BLaER1 (cell line): ENCODE measurements at regions not wholly inside any gene's neighbourhood (a gene's known extent, or its start where the extent isn't known, plus 50 kb on each side); places are given as distances from the start of the nearest gene placed in this dataset.

Experiments
- H3K27ac ChIP-seq: shearing (Covaris generic); formaldehyde crosslinking; 2 replicates; pipeline ENCODE4 v1.8.1; 2022
- H3K27me3 ChIP-seq: shearing (Covaris generic); formaldehyde crosslinking; 2 replicates; pipeline ENCODE4 v1.8.1; 2022
- H3K36me3 ChIP-seq: shearing (Covaris generic); formaldehyde crosslinking; 2 replicates; pipeline ENCODE4 v1.8.1; 2022
- H3K4me1 ChIP-seq: shearing (Covaris generic); formaldehyde crosslinking; 2 replicates; pipeline ENCODE4 v1.8.1; 2022
- H3K4me2 ChIP-seq: shearing (Covaris generic); formaldehyde crosslinking; 2 replicates; pipeline ENCODE4 v1.8.1; 2022
- H3K4me3 ChIP-seq: shearing (Covaris generic); formaldehyde crosslinking; 2 replicates; pipeline ENCODE4 v1.8.1; 2022
- H3K9ac ChIP-seq: shearing (Covaris generic); formaldehyde crosslinking; 2 replicates; pipeline ENCODE4 v1.8.1; 2022
- H3K9me3 ChIP-seq: shearing (Covaris generic); formaldehyde crosslinking; 2 replicates; pipeline ENCODE4 v1.8.1; 2022
- H4K20me1 ChIP-seq: shearing (Covaris generic); formaldehyde crosslinking; 2 replicates; pipeline ENCODE4 v1.8.1; 2022
- Cebpa-rat ChIP-seq: shearing (Covaris generic); IDR thresholded peaks from 2 replicates; pipeline ENCODE4 v1.8.1; 2022

- Histone ChIP-seq H3K9ac (no peak overlapping the region), H3K9me3 (no peaks in the 10 kb centered on the region; the same call in 1 of the 2 replicates), H3K4me2 (no peak overlapping the region), H3K4me3 (no peak overlapping the region), H3K4me1 (peaks cover 11% of the 10 kb centered on the region), H4K20me1 (no peaks in the 10 kb centered on the region), H3K27me3 (no peaks in the 10 kb centered on the region), H3K36me3 (no peaks in the 10 kb centered on the region), H3K27ac (no peak overlapping the region)
- no peak for TF ChIP-seq Cebpa-rat
These were observed 198.1 kb downstream of the FOXO1 start for GRCh38 chr13:40468227-40468838.

- no peak overlapping the region for H3K9ac ChIP-seq
- no peak overlapping the region for H3K4me3 ChIP-seq
- H3K9me3 ChIP-seq, result peaks cover 5% of the 10 kb centered on the region; the same call in 1 of the 2 replicates
- H3K27me3 ChIP-seq, result no peaks in the 10 kb centered on the region
- H4K20me1 ChIP-seq, result no peaks in the 10 kb centered on the region
- no peaks in the 10 kb centered on the region for H3K36me3 ChIP-seq
- H3K27ac ChIP-seq, result no peak overlapping the region
- H3K4me2 ChIP-seq, result no peak overlapping the region
- no peak for TF ChIP-seq Cebpa-rat
- peaks cover 11% of the 10 kb centered on the region for H3K4me1 ChIP-seq
These were observed 196.7 kb downstream of the FOXO1 start for GRCh38 chr13:40469581-40470310.

- Histone ChIP-seq H3K27me3 (no peaks in the 10 kb centered on the region), H3K9ac (no peak overlapping the region), H3K4me1 (peaks cover 11% of the 10 kb centered on the region), H3K36me3 (no peaks in the 10 kb centered on the region), H3K4me3 (no peak overlapping the region), H3K4me2 (no peak overlapping the region), H4K20me1 (no peaks in the 10 kb centered on the region), H3K9me3 (peaks cover 6% of the 10 kb centered on the region; the same call in 1 of the 2 replicates), H3K27ac (no peak overlapping the region)
- TF ChIP-seq Cebpa-rat, result no peak
These were observed 195.8 kb downstream of the FOXO1 start for GRCh38 chr13:40470660-40471059.

GRCh38 chr13:40471076-40471475 lies 195.4 kb downstream of the FOXO1 start:
- Histone ChIP-seq H3K4me1 (peaks cover 11% of the 10 kb centered on the region), H4K20me1 (no peaks in the 10 kb centered on the region), H3K4me2 (no peak overlapping the region), H3K9me3 (peaks cover 6% of the 10 kb centered on the region; the same call in 1 of the 2 replicates), H3K4me3 (no peak overlapping the region), H3K36me3 (no peaks in the 10 kb centered on the region), H3K27me3 (no peaks in the 10 kb centered on the region), H3K9ac (no peak overlapping the region), H3K27ac (no peak overlapping the region)
- no peak for TF ChIP-seq Cebpa-rat

GRCh38 chr13:40471911-40472310 lies 194.5 kb downstream of the FOXO1 start:
- H4K20me1 ChIP-seq, result no peaks in the 10 kb centered on the region
- no peaks in the 10 kb centered on the region for H3K27me3 ChIP-seq
- TF ChIP-seq Cebpa-rat, result no peak

GRCh38 chr13:40472427-40473220 lies 193.8 kb downstream of the FOXO1 start:
- Histone ChIP-seq H3K27me3 (no peaks in the 10 kb centered on the region), H3K27ac (peak overlapping the region; percentile 39; the same call in 1 of the 2 replicates), H3K9ac (no peak overlapping the region), H3K9me3 (peaks cover 6% of the 10 kb centered on the region; the same call in 1 of the 2 replicates), H4K20me1 (no peaks in the 10 kb centered on the region), H3K4me3 (no peak overlapping the region), H3K4me2 (peak overlapping the region; percentile 47), H3K4me1 (peaks cover 24% of the 10 kb centered on the region), H3K36me3 (no peaks in the 10 kb centered on the region)
- no peak for TF ChIP-seq Cebpa-rat

More at GRCh38 chr13:40471911-40472310, 194.5 kb downstream of the FOXO1 start:
- H3K9ac ChIP-seq, result no peak overlapping the region
- H3K4me1 ChIP-seq, result peaks cover 17% of the 10 kb centered on the region
- H3K9me3 ChIP-seq, result peaks cover 6% of the 10 kb centered on the region; the same call in 1 of the 2 replicates
- H3K4me2 ChIP-seq, result peak overlapping the region; percentile 47; the same call in 1 of the 2 replicates
- no peak overlapping the region for H3K4me3 ChIP-seq
- no peaks in the 10 kb centered on the region for H3K36me3 ChIP-seq
- no peak overlapping the region for H3K27ac ChIP-seq

- peaks cover 54% of the 10 kb centered on the region for H3K4me1 ChIP-seq
These were observed 190.8 kb downstream of the FOXO1 start for GRCh38 chr13:40475617-40476016.

GRCh38 chr13:40476175-40476958 lies 190.1 kb downstream of the FOXO1 start:
- no peak overlapping the region for H3K4me2 ChIP-seq
- H3K27me3 ChIP-seq, result no peaks in the 10 kb centered on the region

More at GRCh38 chr13:40475617-40476016, 190.8 kb downstream of the FOXO1 start:
- Histone ChIP-seq H3K4me2 (no peak overlapping the region), H3K27ac (no peak overlapping the region), H3K4me3 (no peak overlapping the region), H3K9ac (no peak overlapping the region), H3K36me3 (no peaks in the 10 kb centered on the region), H4K20me1 (no peaks in the 10 kb centered on the region), H3K9me3 (peaks cover 6% of the 10 kb centered on the region; the same call in 1 of the 2 replicates), H3K27me3 (no peaks in the 10 kb centered on the region)
- no peak for TF ChIP-seq Cebpa-rat

More at GRCh38 chr13:40476175-40476958, 190.1 kb downstream of the FOXO1 start:
- Histone ChIP-seq H3K4me1 (peaks cover 61% of the 10 kb centered on the region), H3K36me3 (no peaks in the 10 kb centered on the region), H3K27ac (no peak overlapping the region), H3K9ac (no peak overlapping the region), H3K9me3 (peaks cover 6% of the 10 kb centered on the region; the same call in 1 of the 2 replicates), H4K20me1 (no peaks in the 10 kb centered on the region), H3K4me3 (no peak overlapping the region)
- TF ChIP-seq Cebpa-rat, result no peak
